Esophagus squamous epithelium (tissue), 5 donors: ENCODE measurements at regions not wholly inside any gene's neighbourhood (a gene's known extent, or its start where the extent isn't known, plus 50 kb on each side); places are given as distances from the start of the nearest gene placed in this dataset.

Experiments
- DNase-seq: peaks from one replicate; lab custom pipeline; 2025; lab: John Stamatoyannopoulos, UW
- H3K27ac ChIP-seq, 4 donors: fragments of 200-600 bp; sonication (generic); one replicate each; pipeline ENCODE4 v1.5.1; 2016 to 2019; ENCODE audit warnings: mild to moderate bottlenecking in 1 of 4
- H3K27me3 ChIP-seq, 4 donors: fragments of 200-600 bp; sonication (generic); 1 replicate in 3 of 4; 2 replicates in 1 of 4; pipeline versions ENCODE4 v1.5.1 to v1.6.0; 2017 to 2021; ENCODE audit warnings: antibody characterized with exemption in 1 of 4
- H3K36me3 ChIP-seq, 3 donors: fragments of 200-600 bp; sonication (generic); one replicate each; pipeline ENCODE4 v1.5.1; 2016 to 2019
- H3K4me1 ChIP-seq, 3 donors: fragments of 200-600 bp; sonication (generic); one replicate each; pipeline ENCODE4 v1.5.1; 2017 to 2019
- H3K4me3 ChIP-seq, 4 donors: fragments of 200-600 bp; sonication (generic); 1 replicate in 3 of 4; 2 replicates in 1 of 4; pipeline ENCODE4 v1.5.1; 2016 to 2019; ENCODE audit warnings: mild to moderate bottlenecking in 2 of 4, moderate library complexity in 1 of 4
- H3K9me3 ChIP-seq, 3 donors: fragments of 200-600 bp; sonication (generic); one replicate each; pipeline ENCODE4 v1.5.1; 2016 to 2019
- POLR2A ChIP-seq, 4 donors: fragments of 450-650 bp; IDR thresholded peaks; one replicate each; pipeline ENCODE4 v1.6.1; 2017; ENCODE audit warnings: antibody characterized with exemption in 4 of 4, mild to moderate bottlenecking in 4 of 4, moderate library complexity in 3 of 4
- WGBS, 2 donors: methylation state at CpG; one replicate each; pipeline ENCODE4 v1.1.5; 2018; 5-methylcytosine and 5-hydroxymethylcytosine counted together
- intact Hi-C: fragments of 100-400 bp; cut with DNase I; formaldehyde crosslinking; loops from one replicate; pipeline ENCODE4 v1.15.0; 2022
- TF ChIP-seq, protein P1 (sequence below), 6 experiments: fragments of 450-650 bp in 4 of 6; fragments of 200-600 bp in 2 of 6; sonication (generic) in 2 of 6; IDR thresholded peaks; one replicate each; pipeline ENCODE4 v1.5.1; 2016 to 2019; ENCODE audit warnings: antibody characterized with exemption in 6 of 6, mild to moderate bottlenecking in 4 of 6, moderate library complexity in 4 of 6
- donor health status: DM: yes; HTN: yes; CAD: no.

DNA sequence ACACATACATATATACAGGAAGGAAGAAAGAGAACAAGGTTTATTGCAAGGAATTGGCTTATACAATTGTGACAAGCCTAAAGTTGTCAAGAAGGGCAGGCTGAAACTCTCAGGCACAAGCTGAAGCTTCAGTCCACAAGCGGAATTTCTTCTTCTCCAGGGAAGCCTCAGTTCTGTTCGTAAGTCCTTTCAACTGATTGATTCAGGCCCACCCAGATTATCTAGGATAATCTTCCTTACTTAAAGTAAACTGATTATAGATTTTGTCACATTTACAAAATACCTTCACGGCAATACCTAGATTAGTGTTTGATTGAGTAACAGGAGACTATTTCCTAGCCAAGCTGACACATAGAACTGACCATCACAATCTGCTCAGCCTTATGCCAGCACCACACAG, 81.5 kb upstream of the TMEM260 start:
- no peaks in the 10 kb centered on the region for H3K36me3 ChIP-seq
- no peaks in the 10 kb centered on the region for H3K9me3 ChIP-seq
- TF ChIP-seq, protein P1, sequence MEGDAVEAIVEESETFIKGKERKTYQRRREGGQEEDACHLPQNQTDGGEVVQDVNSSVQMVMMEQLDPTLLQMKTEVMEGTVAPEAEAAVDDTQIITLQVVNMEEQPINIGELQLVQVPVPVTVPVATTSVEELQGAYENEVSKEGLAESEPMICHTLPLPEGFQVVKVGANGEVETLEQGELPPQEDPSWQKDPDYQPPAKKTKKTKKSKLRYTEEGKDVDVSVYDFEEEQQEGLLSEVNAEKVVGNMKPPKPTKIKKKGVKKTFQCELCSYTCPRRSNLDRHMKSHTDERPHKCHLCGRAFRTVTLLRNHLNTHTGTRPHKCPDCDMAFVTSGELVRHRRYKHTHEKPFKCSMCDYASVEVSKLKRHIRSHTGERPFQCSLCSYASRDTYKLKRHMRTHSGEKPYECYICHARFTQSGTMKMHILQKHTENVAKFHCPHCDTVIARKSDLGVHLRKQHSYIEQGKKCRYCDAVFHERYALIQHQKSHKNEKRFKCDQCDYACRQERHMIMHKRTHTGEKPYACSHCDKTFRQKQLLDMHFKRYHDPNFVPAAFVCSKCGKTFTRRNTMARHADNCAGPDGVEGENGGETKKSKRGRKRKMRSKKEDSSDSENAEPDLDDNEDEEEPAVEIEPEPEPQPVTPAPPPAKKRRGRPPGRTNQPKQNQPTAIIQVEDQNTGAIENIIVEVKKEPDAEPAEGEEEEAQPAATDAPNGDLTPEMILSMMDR (IDR thresholded peaks at IDR 0.05): no peak
- no peak for TF ChIP-seq POLR2A (IDR thresholded peaks at IDR 0.05)
- no peaks in the 10 kb centered on the region for H3K4me1 ChIP-seq
- no peaks in the 10 kb centered on the region for H3K27me3 ChIP-seq
- intact Hi-C loops: loop anchor here (10.0 kb wide), 1 partner anchor 817 kb away; no protein-coding TSS in a partner anchor
- H3K27ac ChIP-seq: no peak overlapping the region
- no peak for DNase-seq
- WGBS, 2 donors: 74 to 80% methylated on average over 3 of the region's 3 CpGs
- no peak overlapping the region for H3K4me3 ChIP-seq

DNA sequence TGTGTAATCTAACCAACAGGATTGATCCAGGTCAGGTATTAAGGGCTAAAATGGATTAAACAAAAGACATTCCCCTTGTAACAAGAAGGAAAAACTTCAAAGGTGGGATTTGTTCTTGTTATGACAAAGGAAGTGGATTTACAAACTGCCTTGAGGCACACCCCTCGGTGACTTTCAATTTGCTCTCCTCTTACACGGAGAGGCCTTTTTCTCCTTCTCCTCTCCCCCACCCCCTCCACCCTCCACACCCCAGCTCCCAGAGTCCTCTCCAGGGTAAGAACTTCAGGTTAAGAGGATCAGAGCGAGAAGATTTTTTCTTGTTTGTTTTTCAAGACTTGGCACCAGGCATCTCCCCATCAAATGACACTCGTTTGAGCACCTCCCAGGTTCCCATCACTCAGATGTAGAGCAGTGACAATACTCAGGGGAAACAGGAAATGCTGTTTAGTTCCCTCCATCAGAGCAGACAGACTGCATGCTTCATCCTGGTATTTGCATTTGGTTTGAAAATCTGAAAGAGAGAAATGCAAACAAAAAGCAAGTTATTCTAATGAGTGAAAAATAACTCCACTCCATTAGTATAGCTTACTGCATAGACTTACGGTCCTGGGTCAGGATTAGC, 77.6 kb upstream of the TMEM260 start:
- H3K4me1 ChIP-seq: no peaks in the 10 kb centered on the region
- H3K27ac ChIP-seq: no peak overlapping the region
- intact Hi-C loops: no loop called here
- no peak overlapping the region for H3K4me3 ChIP-seq
- TF ChIP-seq, protein P1 (IDR thresholded peaks at IDR 0.05): no peak
- no peak for TF ChIP-seq POLR2A (IDR thresholded peaks at IDR 0.05)
- peaks cover 0 to 18% (median 0%) of the 10 kb centered on the region in 4 donors for H3K27me3 ChIP-seq
- DNase-seq: no peak
- WGBS, 2 donors: 30 to 32% methylated on average over 5 of the region's 5 CpGs
- H3K9me3 ChIP-seq: no peaks in the 10 kb centered on the region
- no peaks in the 10 kb centered on the region for H3K36me3 ChIP-seq

DNA sequence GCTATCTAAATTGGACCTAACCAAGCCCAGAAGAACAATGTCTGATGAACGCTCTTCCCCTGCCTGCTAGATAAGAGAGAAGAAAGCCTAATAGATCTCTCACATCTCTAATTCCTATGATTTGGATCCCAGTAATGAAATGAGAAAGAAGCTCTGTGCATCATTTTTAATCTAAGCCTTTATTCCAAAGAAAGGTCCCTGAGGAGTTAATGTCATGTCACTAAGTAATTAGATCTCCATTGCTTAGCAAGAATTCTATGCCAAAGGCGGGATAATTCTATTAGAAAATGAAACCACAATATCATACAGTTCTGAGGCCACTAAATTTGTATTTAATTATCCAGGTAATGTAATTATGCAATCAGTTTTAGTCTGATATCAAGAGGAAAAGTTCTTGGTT, 74.2 kb upstream of the TMEM260 start:
- H3K4me1 ChIP-seq: no peaks in the 10 kb centered on the region
- no peaks in the 10 kb centered on the region for H3K9me3 ChIP-seq
- H3K4me3 ChIP-seq: no peak overlapping the region
- DNase-seq: no peak
- no peak overlapping the region for H3K27ac ChIP-seq
- H3K27me3 ChIP-seq: peaks cover 0 to 18% (median 0%) of the 10 kb centered on the region in 4 donors
- intact Hi-C loops: no loop called here
- TF ChIP-seq, protein P1 (IDR thresholded peaks at IDR 0.05): no peak
- no peak for TF ChIP-seq POLR2A (IDR thresholded peaks at IDR 0.05)
- H3K36me3 ChIP-seq: no peaks in the 10 kb centered on the region
- WGBS, 2 donors: 76 to 80% methylated on average over 2 of the region's 2 CpGs

DNA sequence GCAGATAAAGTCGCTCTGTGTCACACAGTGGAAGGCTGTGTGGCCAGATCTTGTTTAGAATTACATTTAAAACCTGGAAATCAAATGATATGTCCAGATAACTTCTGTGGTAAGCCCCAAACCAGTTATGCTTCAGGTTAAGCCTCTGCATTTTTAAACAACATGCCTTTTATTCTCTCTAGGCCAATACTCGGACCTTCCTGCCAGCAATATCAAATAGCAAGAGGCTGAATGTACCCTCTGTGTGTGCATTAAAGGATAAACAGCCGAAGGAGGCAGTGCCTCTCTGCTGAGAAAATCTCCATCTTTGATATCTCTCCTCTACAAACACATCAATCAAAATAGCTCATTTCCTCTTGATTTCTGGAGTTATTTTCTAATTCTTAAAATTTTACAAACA, 67.1 kb upstream of the TMEM260 start:
- intact Hi-C loops: no loop called here
- no peak for DNase-seq
- Histone ChIP-seq H3K4me1 (no peaks in the 10 kb centered on the region), H3K4me3 (no peak overlapping the region), H3K27ac (no peak overlapping the region), H3K36me3 (no peaks in the 10 kb centered on the region), H3K9me3 (no peaks in the 10 kb centered on the region), H3K27me3 (peaks cover 0 to 15% (median 0%) of the 10 kb centered on the region in 4 donors)
- 49 to 61% methylated on average over 3 of the region's 3 CpGs for WGBS, 2 donors
- TF ChIP-seq POLR2A (IDR thresholded peaks at IDR 0.05): no peak
- TF ChIP-seq, protein P1 (IDR thresholded peaks at IDR 0.05): no peak

DNA sequence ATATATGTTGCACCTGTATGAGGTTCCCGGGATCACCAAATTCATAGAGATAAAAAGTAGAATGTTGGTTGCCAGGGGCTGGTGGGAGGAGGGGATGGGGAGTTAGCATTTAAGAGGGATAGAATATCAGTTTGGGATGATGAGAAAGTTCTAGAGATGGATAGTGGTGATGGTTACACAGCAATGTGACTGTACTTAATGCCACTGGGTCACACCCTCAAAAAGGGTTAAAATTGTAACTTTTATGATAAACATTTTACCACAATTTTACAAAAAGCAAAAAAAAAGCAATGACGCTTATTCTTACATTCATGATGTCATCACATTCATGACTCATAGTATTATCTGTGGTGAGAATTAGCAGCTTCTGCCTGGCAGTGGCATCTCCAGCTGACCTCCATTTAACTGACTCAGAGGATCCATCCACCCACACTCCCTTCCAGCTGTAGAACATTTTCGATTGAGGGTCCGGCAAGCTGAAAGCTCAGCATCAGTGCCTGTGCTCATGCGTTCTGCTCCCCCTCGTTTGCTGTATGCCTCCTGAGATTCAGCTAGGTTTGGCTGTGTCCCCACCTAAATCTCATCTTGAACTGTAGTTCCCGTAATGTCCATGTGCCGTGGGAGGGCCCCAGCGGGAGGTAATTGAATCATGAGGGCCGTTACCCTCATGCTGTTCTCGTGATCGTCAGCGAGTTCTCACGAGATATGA, 64.8 kb upstream of the TMEM260 start:
- no peaks in the 10 kb centered on the region for H3K36me3 ChIP-seq
- H3K27me3 ChIP-seq: peaks cover 0 to 33% (median 0%) of the 10 kb centered on the region in 4 donors
- TF ChIP-seq, protein P1 (IDR thresholded peaks at IDR 0.05): no peak
- TF ChIP-seq POLR2A (IDR thresholded peaks at IDR 0.05): no peak
- no peak overlapping the region for H3K27ac ChIP-seq
- 76 to 77% methylated on average over 14 of the region's 14 CpGs for WGBS, 2 donors
- no peaks in the 10 kb centered on the region for H3K9me3 ChIP-seq
- DNase-seq: no peak
- intact Hi-C loops: no loop called here
- H3K4me1 ChIP-seq: no peaks in the 10 kb centered on the region
- H3K4me3 ChIP-seq: no peak overlapping the region
